ENCODE measurements at regions not wholly inside any gene's neighbourhood (a gene's known extent, or its start where the extent isn't known, plus 50 kb on each side); places are given as distances from the start of the nearest gene placed in this dataset.

GRCh38 chr22:48884324-48884723, 943.3 kb downstream of the BRD1 start (continued):
- TF ChIP-seq ELF1 (IDR thresholded peaks at IDR 0.05; ENCODE audit: borderline replicate concordance, low read depth) (no peak), EGR1 (IDR thresholded peaks at IDR 0.05; ENCODE audit: low read depth) (no peak), YY1 (IDR thresholded peaks at IDR 0.05; ENCODE audit: extremely low read depth, insufficient replicate concordance, low read depth, low read length) (no peak)

- Histone ChIP-seq H3K4me1 (ENCODE audit: control insufficient read depth in 1 of 2, insufficient read depth in 2 of 2, low read length in 2 of 2) (no peaks in the 10 kb centered on the region), H4K20me1 (ENCODE audit: insufficient read depth) (no peaks in the 10 kb centered on the region), H3K36me3 (ENCODE audit: control insufficient read depth in 1 of 2, insufficient read depth in 2 of 2, low read length in 2 of 2) (no peaks in the 10 kb centered on the region), H3K9me3 (ENCODE audit: control insufficient read depth in 1 of 2, insufficient read depth in 1 of 2, low read depth in 1 of 2, low read length in 2 of 2) (peaks cover 0 to 6% of the 10 kb centered on the region in 2 experiments; a peak in 1 of 4 replicates), H3K27me3 (ENCODE audit: insufficient read depth, low read length) (no peaks in the 10 kb centered on the region), H3K9ac (ENCODE audit: low read length) (no peak overlapping the region), H3K27ac (ENCODE audit: low read depth, low read length) (no peak overlapping the region), H3K9me2 (ENCODE audit: insufficient read depth) (no peaks in the 10 kb centered on the region), H3K4me3 (replicated peaks in 1 of 2; ENCODE audit: low read depth in 1 of 2, low read length in 2 of 2) (no peak overlapping the region), H3K79me2 (ENCODE audit: insufficient read depth, low read length) (no peaks in the 10 kb centered on the region), H2AFZ (ENCODE audit: low read depth, low read length, poor library complexity, severe bottlenecking) (no peak overlapping the region), H3K4me2 (ENCODE audit: low read length) (no peak overlapping the region)
- ChIA-PET CTCF (no interaction called here), RAD21 (ENCODE audit: low non-redundant PET in 1 of 2, low total read pairs in 2 of 2, uncharacterized antibody in 2 of 2, unreplicated experiment in 2 of 2) (no interaction called here), POLR2A (no interaction called here)
- BruUV-seq (replicated peaks) = no TSS peak
- no peak for DNase-seq (ENCODE audit: low read depth, low spot score)
- no peak for ATAC-seq
- intact Hi-C loops (cut with micrococcal nuclease) = no loop called here
- no peak for TF ChIP-seq FOSL1 (IDR thresholded peaks at IDR 0.05; ENCODE audit: low read depth)
- TF ChIP-seq, protein P1, sequence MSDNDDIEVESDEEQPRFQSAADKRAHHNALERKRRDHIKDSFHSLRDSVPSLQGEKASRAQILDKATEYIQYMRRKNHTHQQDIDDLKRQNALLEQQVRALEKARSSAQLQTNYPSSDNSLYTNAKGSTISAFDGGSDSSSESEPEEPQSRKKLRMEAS (IDR thresholded peaks at IDR 0.05) = no peak
- TF ChIP-seq SRF (IDR thresholded peaks at IDR 0.05; ENCODE audit: low read depth) = no peak
- no peak for TF ChIP-seq SP1 (IDR thresholded peaks at IDR 0.05; ENCODE audit: low read depth)
- TF ChIP-seq, protein P2, sequence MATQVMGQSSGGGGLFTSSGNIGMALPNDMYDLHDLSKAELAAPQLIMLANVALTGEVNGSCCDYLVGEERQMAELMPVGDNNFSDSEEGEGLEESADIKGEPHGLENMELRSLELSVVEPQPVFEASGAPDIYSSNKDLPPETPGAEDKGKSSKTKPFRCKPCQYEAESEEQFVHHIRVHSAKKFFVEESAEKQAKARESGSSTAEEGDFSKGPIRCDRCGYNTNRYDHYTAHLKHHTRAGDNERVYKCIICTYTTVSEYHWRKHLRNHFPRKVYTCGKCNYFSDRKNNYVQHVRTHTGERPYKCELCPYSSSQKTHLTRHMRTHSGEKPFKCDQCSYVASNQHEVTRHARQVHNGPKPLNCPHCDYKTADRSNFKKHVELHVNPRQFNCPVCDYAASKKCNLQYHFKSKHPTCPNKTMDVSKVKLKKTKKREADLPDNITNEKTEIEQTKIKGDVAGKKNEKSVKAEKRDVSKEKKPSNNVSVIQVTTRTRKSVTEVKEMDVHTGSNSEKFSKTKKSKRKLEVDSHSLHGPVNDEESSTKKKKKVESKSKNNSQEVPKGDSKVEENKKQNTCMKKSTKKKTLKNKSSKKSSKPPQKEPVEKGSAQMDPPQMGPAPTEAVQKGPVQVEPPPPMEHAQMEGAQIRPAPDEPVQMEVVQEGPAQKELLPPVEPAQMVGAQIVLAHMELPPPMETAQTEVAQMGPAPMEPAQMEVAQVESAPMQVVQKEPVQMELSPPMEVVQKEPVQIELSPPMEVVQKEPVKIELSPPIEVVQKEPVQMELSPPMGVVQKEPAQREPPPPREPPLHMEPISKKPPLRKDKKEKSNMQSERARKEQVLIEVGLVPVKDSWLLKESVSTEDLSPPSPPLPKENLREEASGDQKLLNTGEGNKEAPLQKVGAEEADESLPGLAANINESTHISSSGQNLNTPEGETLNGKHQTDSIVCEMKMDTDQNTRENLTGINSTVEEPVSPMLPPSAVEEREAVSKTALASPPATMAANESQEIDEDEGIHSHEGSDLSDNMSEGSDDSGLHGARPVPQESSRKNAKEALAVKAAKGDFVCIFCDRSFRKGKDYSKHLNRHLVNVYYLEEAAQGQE (IDR thresholded peaks at IDR 0.05; ENCODE audit: low read depth) = no peak
- no peak for TF ChIP-seq ZBTB33 (IDR thresholded peaks at IDR 0.05; ENCODE audit: extremely low read depth, insufficient replicate concordance, low read length)
- no peak for TF ChIP-seq CBX3 (IDR thresholded peaks at IDR 0.05; ENCODE audit: low read depth)
- TF ChIP-seq ATF3 (IDR thresholded peaks at IDR 0.05) = no peak
- TF ChIP-seq EGR1 (IDR thresholded peaks at IDR 0.05; ENCODE audit: low read depth) = no peak
- no peak for TF ChIP-seq TCF7L2 (IDR thresholded peaks at IDR 0.05; ENCODE audit: borderline replicate concordance, extremely low read depth, insufficient read depth, insufficient read length)
These were observed 944.3 kb downstream of the BRD1 start for GRCh38 chr22:48883211-48883960.
